ENCODE measurements at regions not wholly inside any gene's neighbourhood (a gene's known extent, or its start where the extent isn't known, plus 50 kb on each side); places are given as distances from the start of the nearest gene placed in this dataset.

DNA sequence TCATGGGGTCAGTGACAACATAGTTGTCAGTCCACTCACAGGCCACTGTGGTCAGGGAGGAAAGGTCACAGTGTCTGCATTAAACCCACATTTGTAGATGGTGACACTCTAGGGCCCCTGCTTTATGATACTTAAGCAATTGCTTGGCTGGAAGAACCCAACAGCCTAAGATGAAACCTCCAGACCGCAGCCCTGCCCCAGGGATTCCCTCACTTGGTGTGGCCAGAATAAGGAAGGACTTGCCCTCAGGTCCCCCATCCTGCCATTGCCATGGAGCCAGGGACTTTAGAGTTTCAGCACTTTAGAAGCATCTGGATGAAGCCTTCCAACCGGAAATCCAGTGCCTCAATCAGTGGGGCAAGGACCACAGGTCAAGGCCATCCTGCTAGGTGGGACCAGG, 63.9 kb upstream of the LAPTM4A start:
- TF ChIP-seq, protein P1, sequence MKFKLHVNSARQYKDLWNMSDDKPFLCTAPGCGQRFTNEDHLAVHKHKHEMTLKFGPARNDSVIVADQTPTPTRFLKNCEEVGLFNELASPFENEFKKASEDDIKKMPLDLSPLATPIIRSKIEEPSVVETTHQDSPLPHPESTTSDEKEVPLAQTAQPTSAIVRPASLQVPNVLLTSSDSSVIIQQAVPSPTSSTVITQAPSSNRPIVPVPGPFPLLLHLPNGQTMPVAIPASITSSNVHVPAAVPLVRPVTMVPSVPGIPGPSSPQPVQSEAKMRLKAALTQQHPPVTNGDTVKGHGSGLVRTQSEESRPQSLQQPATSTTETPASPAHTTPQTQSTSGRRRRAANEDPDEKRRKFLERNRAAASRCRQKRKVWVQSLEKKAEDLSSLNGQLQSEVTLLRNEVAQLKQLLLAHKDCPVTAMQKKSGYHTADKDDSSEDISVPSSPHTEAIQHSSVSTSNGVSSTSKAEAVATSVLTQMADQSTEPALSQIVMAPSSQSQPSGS (IDR thresholded peaks at IDR 0.05; ENCODE audit: low read length) = no peak
- TF ChIP-seq, protein P2, sequence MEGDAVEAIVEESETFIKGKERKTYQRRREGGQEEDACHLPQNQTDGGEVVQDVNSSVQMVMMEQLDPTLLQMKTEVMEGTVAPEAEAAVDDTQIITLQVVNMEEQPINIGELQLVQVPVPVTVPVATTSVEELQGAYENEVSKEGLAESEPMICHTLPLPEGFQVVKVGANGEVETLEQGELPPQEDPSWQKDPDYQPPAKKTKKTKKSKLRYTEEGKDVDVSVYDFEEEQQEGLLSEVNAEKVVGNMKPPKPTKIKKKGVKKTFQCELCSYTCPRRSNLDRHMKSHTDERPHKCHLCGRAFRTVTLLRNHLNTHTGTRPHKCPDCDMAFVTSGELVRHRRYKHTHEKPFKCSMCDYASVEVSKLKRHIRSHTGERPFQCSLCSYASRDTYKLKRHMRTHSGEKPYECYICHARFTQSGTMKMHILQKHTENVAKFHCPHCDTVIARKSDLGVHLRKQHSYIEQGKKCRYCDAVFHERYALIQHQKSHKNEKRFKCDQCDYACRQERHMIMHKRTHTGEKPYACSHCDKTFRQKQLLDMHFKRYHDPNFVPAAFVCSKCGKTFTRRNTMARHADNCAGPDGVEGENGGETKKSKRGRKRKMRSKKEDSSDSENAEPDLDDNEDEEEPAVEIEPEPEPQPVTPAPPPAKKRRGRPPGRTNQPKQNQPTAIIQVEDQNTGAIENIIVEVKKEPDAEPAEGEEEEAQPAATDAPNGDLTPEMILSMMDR (IDR thresholded peaks at IDR 0.05; ENCODE audit: control extremely low read depth in 1 of 3, insufficient read depth in 1 of 3, low read depth in 1 of 3, low read length in 3 of 3) = no peak
